Psoas muscle (tissue), 7 donors: ENCODE measurements at regions not wholly inside any gene's neighbourhood (a gene's known extent, or its start where the extent isn't known, plus 50 kb on each side); places are given as distances from the start of the nearest gene placed in this dataset.

Source experiments
- ATAC-seq, 4 donors: fragments of 200-7000 bp; cut with Tn5 transposase; one replicate each; pipeline ENCODE4 v1.9.1; 2020; ENCODE audit warnings: moderate library complexity in 3 of 4, mild to moderate bottlenecking in 2 of 4
- DNase-seq, 2 donors: peaks; one replicate each; pipeline ENCODE4 v3.0.0-alpha.2; 2020
- H3K27ac ChIP-seq: fragments of 200-600 bp; one replicate; pipeline ENCODE4 v1.8.0; 2022
- H3K27me3 ChIP-seq, 3 donors: fragments of 200-600 bp in 1 of 3; one replicate each; pipeline versions ENCODE4 v1.6.1 to v1.8.0; 2013 to 2022; ENCODE audit warnings: low read length in 2 of 3, mild to moderate bottlenecking in 2 of 3, moderate library complexity in 1 of 3; ENCODE audit not compliant: insufficient read depth in 3 of 3
- H3K36me3 ChIP-seq, 2 donors: fragments of 200-600 bp in 1 of 2; one replicate each; pipeline versions ENCODE4 v1.6.1 to v1.8.0; 2013 to 2022; ENCODE audit warnings: low read depth in 1 of 2, mild to moderate bottlenecking in 1 of 2, moderate library complexity in 1 of 2; ENCODE audit not compliant: insufficient read depth in 1 of 2
- H3K4me1 ChIP-seq: fragments of 200-600 bp; one replicate; pipeline ENCODE4 v1.8.0; 2022
- H3K4me3 ChIP-seq: fragments of 200-600 bp; one replicate; pipeline ENCODE4 v1.8.0; 2022; ENCODE audit warnings: mild to moderate bottlenecking
- H3K9me3 ChIP-seq: fragments of 200-600 bp; one replicate; pipeline ENCODE4 v1.8.0; 2022
- CTCF ChIP-seq: fragments of 200-600 bp; IDR thresholded peaks from one replicate; pipeline ENCODE4 v1.8.0; 2022; ENCODE audit warnings: antibody characterized with exemption
- WGBS, 3 donors: extraction: QIAGEN DNeasy Blood & Tissue Kit; methylation state at CpG; one replicate each; pipeline versions ENCODE4 v1.1.6 to v1.1.7; 2013; 5-methylcytosine and 5-hydroxymethylcytosine counted together
- intact Hi-C, 2 donors: fragments of 100-400 bp; cut with DNase I; formaldehyde crosslinking; loops; one replicate each; pipeline versions ENCODE4 v1.11.0 to v1.14.2; 2022
- donor health status: healthy with polysubstance abuse.
- donor health status: DM: no; HTN: no; CAD: no; lungs with moderate emphysema.
- donor health status: Bipolar disorder and iron deficiency.
- donor health status: healthy.
- donor health status: DM: yes; HTN: yes; CAD: no.
- donor health status: DM: no; HTN: no; CAD: no.
- donor health status: DM: yes; HTN: yes; CAD: no.

- Histone ChIP-seq H3K4me1 (no peaks in the 10 kb centered on the region), H3K36me3 (no peaks in the 10 kb centered on the region), H3K9me3 (no peaks in the 10 kb centered on the region), H3K4me3 (no peak overlapping the region), H3K27me3 (peaks cover 0 to 8% (median 0%) of the 10 kb centered on the region in 3 donors), H3K27ac (no peak overlapping the region)
- WGBS, 3 donors, result 74 to 91% (median 85%) methylated on average over 6 of the region's 6 CpGs
- intact Hi-C loops, result no loop called here
- ATAC-seq (no peak), DNase-seq (no peak)
- no peak for TF ChIP-seq CTCF
Measured at GRCh38 chr1:29576510-29576909, 340.2 kb downstream of the PTPRU start.

- no peak for DNase-seq
- no peak for TF ChIP-seq CTCF
- no peak for ATAC-seq
- H3K36me3 ChIP-seq, result no peaks in the 10 kb centered on the region
- peaks cover 0 to 8% (median 0%) of the 10 kb centered on the region in 3 donors for H3K27me3 ChIP-seq
- no peaks in the 10 kb centered on the region for H3K9me3 ChIP-seq
- no peaks in the 10 kb centered on the region for H3K4me1 ChIP-seq
- no peak overlapping the region for H3K27ac ChIP-seq
- H3K4me3 ChIP-seq, result no peak overlapping the region
- intact Hi-C loops, result no loop called here
Measured at GRCh38 chr1:29575826-29576225, 339.5 kb downstream of the PTPRU start.

- ATAC-seq (peak; percentile 67 to 92 (median 89)), DNase-seq (peak in 1 of 2 donors; percentile 25)
- no peak for TF ChIP-seq CTCF
- intact Hi-C loops, result no loop called here
- Histone ChIP-seq H3K4me3 (no peak overlapping the region), H3K36me3 (no peaks in the 10 kb centered on the region), H3K4me1 (no peaks in the 10 kb centered on the region), H3K27me3 (peaks cover 0 to 8% (median 0%) of the 10 kb centered on the region in 3 donors), H3K9me3 (no peaks in the 10 kb centered on the region), H3K27ac (no peak overlapping the region)
- 16 to 27% (median 18%) methylated on average over 6 of the region's 6 CpGs for WGBS, 3 donors
Measured at GRCh38 chr1:29575277-29575676, 339.0 kb downstream of the PTPRU start.

- Histone ChIP-seq H3K36me3 (no peaks in the 10 kb centered on the region), H3K4me1 (no peaks in the 10 kb centered on the region), H3K27ac (no peak overlapping the region), H3K4me3 (no peak overlapping the region), H3K27me3 (peaks cover 0 to 8% (median 0%) of the 10 kb centered on the region in 3 donors), H3K9me3 (no peaks in the 10 kb centered on the region)
- intact Hi-C loops, result no loop called here
- TF ChIP-seq CTCF, result no peak
- DNase-seq (no peak), ATAC-seq (no peak)
- WGBS, 3 donors, result 72 to 98% (median 93%) methylated on average over 2 of the region's 2 CpGs
Measured at GRCh38 chr1:29574871-29575270, 338.5 kb downstream of the PTPRU start.

- TF ChIP-seq CTCF, result no peak
- ATAC-seq, result peak; percentile 50 to 99 (median 97)
- 40 to 58% (median 40%) methylated on average over 5 of the region's 5 CpGs for WGBS, 3 donors
- intact Hi-C loops, result no loop called here
- Histone ChIP-seq H3K27me3 (peaks cover 0 to 3% (median 0%) of the 10 kb centered on the region in 3 donors), H3K36me3 (no peaks in the 10 kb centered on the region), H3K4me1 (no peaks in the 10 kb centered on the region), H3K9me3 (peaks cover 17% of the 10 kb centered on the region), H3K27ac (no peak overlapping the region), H3K4me3 (no peak overlapping the region)
- peak in 1 of 2 donors; percentile 43 for DNase-seq
Measured at GRCh38 chr1:29569971-29570634, 333.8 kb downstream of the PTPRU start.
